ENCODE measurements at regions not wholly inside any gene's neighbourhood (a gene's known extent, or its start where the extent isn't known, plus 50 kb on each side); places are given as distances from the start of the nearest gene placed in this dataset.
A peak's percentile ranks its signal among the peaks of the same experiment; 100 is the strongest.
"Not testable (repeated sequence)": the region's sequence is repeated elsewhere in the genome, so short reads cannot be mapped to it uniquely, and the experiment has no call there.

DNA sequence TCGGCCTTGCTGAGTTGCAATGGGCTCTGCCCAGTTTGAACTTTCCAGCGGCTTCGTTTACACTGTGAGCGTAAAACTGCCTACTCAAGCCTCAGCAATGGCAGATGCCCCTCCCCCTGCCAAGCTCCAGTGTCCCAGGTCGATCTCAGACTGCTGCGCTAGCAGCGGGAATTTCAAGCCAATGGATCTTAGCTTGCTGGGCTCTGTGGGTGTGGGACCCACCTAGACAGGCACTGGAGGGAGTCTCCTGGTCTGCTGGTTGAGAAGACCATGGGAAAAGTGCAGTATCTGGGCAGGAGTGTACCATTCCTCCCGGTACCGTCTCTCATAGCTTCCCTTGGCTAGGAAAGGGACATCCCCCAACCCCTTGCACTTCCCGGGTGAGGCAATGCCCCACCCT lies 88.2 kb downstream of the KLHL28 start:
- no peak for DNase-seq

DNA sequence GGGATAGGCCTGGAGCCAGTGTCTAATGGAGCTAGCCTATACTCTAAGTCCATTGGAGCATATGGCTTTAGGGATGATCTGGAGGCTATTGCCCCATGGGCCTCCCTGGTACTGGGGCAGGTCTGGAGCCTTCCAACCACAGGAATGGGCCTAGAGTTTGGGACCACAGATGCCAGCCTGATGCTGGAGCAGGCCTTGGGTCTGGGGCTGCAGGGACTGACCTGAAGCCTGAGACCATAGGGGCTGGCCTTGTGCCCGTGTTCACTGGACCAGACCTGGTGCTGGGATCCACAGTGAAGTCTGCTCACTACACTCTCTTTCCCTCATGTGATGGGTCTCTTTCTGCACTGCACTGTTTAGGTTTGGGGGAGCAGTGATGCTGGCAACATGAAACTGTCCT lies 95.0 kb downstream of the KLHL28 start:
- no peak for DNase-seq

DNA sequence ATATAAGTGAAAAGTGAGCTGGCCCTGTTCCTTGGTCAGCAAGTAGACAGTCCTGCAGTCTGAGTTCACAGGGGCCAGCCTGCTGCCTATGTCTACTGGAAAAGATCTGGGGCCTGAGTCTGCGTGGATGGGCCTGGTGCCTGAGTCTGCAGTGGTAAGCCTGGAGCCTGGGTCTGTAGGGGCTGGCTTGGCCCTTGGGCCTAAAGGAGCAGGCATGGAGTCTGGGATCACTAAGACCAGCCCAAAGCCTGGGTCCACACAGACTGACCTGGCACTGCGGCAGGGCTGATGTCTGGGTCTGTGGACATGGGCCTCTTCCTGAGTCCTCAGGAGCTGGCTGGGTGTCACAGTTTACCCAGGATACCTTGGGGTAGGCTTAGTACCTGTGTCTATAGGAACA lies 95.4 kb downstream of the KLHL28 start:
- no peak for DNase-seq

DNA sequence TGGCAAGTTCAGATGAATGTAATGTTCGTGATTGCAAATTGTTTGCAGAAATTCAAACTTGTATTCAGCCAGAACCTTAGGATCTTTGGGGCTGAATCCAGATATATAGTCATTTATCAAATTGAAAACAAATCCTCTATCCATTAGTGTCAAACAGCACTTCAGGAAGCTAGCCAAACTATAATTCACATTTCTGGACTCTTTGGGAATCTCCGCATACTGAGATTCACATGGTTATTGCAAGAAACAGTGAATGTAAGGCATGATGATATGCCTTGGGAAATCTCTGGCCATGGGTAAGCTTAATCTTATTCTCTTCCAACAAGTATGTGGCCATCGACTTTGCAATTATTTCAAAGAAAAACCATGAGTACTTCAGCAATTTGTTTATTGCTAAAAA lies 98.5 kb downstream of the KLHL28 start:
- DNase-seq, result no peak

DNA sequence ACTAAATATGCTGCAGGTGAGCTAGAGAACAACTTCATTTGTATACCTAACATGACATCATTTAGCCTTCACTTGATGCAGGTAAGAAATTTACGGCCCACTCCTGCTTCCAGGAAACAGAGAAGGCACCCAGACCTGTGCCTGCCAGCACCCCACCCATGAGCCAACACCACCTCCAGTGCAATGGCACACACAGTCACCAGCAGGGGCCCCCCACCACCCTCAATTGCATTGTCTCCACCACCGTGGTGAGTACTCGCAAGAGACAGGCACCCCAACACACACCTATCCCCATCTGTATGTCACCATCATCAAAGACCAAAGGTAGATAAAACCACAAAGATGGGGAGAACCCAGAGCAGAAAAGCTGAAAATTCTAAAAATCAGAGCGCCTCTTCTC lies 107.6 kb downstream of the KLHL28 start:
- DNase-seq, result no peak

DNA sequence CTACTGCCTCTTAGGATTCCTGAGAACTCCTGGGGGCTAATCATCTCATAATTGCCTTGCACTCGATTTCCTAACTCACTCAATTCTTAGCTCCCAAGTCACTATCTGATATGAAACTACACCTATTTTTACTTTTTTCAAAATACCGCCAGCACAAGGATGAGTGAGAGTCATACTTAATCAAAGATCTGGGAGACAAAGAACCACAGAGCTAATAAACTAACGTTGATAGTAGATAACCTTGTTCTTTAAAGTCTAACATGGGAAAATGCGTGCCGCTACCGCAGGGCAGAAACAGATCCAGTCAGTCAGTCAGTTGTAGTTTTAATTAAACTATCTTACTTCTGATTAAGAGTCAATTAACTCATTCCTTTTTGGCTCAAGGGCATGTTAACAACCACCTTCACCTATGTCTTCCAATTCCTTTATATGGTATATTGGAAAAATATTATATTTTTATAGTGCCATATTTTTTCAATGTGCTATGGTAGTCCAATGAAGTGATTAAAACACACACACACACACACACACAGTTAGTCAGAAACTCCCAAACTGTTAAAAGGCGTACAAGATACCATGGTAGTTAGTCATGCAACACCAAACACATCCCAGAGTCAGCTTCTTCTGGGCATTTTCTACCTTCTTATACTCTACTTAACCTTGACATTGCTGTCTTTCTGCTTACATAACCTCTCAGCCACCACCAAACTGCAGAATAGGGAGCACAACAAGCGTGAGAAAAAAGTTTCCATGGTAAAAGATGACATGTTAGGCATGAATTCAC lies 114.0 kb downstream of the KLHL28 start:
- DNase-seq, result no peak

DNA sequence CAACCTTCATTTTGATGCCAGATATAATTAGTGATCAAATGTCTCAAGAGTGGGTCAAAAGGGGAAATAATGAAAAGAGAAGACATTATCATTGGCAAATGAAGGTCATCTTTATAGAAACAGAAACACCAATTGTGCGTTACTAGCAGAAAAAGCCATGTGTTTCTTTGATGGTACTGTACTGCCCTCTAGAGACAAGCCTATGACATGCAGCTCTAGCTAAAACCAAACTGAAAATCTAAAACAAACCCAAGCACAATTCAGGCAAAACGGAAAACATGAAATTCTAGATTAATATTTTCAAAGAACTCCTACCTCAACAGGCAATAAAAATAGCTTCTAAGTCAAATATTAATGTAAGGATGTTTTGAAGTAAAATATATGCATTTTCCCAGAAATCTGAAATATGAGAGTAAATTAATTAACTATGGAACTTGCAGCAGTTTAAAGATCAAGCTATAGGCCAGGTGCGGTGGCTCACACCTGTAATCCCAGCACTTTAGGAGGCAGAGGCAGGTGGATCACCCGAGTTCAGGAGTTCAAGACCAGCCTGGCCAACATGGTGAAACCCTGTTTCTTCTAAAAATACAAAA lies 115.4 kb downstream of the KLHL28 start:
- peak; percentile 14 for DNase-seq

DNA sequence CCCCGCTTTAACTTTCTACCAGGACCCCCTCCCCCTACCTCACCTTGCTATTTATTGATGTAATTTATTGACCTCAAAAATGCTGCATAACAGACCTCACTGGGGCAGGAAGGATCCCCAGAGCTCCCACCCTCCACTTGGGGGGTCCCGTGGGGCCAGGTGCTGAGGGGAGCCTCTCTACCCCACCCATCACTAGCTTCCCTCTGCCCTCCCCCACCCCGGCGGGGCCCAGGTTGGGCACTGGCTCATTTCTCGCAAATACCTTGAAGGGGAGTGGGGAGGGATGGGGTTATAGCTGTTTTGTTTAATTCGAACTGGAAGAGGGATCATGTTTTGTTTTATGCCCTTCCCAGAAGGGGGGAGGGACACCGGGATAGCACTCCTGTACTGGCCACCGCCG lies 125.8 kb downstream of the KLHL28 start:
- DNase-seq, result not testable (repeated sequence)

DNA sequence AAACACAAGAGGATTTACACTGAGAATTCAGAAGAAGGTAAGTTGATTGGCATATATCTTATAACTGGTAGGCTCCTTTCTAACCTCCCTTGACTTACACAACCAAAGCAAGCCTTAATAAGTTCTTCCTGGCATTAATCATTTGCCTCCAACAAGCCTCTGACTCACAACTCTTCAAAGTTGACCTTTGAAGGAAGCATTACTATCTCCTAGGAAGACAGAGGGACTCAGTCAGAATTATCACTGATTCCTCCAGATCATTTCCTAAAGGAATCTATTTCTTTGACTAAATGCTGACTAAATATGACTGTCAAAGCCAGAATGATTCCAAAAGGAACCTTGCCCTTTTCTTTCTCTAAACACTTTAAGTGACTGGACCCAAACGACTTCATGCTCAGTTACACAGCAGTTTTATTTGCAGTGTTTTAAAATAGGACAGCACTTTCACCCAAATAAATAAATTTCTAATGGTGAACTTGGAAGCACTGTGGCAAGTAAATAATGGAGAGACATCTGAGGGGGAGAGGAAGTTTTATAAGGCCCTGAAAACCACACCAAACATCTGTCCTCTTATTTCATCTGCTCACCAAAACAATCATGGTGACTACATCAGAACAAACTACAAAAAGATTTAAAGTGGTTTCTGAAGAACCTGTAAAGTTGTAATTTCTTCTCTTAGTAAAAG lies 128.2 kb downstream of the KLHL28 start:
- DNase-seq, result no peak

DNA sequence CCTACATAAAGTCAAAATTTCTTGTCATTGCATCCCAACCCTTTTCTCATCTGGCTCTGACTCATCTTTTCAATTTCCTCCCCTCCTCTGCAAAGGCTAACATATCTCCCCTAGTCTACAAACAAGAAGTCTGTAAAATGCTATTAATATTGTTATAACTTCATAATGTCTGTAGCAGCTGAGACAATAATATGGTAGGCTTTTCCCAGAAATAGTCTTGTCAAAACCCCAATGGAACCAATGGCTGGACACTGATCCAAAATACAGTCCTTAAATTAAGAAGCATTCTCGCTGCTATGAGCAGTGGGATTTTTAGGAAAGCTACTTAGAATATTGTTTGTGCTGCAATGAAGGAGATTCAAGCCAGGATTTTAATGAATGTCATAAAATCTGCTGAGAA lies 131.4 kb downstream of the KLHL28 start:
- DNase-seq, result no peak

DNA sequence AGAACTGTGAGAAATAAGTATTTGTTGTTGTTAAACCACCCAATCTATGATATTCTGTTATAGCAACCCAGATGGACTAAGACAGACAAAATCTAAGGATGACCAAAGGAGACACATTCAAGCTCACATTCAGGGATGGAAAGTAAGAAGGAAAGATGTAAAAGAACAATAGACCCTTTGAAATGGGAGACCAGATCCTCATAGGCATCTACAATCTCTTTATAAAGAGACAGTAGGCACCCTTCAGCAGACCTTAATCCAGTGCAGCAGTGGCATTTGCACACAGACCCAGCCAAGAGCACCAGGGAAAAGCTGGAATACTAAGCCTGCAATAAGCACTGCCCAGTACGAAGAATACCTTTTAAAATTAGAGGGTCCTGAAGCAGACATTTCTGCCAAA lies 132.7 kb downstream of the KLHL28 start:
- DNase-seq, result no peak

DNA sequence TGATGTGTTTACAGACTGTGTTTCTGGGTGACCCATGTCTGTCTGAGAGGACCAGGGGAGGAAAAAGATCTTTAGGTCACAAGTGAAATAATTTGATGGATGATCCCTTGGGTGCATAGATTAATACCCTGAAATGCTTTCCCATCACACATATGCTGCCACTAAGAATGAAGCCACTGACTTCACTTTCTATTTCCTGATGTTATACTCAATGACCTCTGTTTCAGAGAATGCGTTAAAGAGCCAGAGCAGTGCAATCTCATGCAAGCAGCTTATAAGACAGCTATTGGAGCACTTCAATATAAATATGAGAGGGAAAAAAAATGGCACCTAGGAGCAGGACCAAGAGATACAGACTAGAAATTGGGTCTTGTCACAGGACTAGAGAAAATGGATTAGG lies 133.7 kb downstream of the KLHL28 start:
- DNase-seq, result no peak

DNA sequence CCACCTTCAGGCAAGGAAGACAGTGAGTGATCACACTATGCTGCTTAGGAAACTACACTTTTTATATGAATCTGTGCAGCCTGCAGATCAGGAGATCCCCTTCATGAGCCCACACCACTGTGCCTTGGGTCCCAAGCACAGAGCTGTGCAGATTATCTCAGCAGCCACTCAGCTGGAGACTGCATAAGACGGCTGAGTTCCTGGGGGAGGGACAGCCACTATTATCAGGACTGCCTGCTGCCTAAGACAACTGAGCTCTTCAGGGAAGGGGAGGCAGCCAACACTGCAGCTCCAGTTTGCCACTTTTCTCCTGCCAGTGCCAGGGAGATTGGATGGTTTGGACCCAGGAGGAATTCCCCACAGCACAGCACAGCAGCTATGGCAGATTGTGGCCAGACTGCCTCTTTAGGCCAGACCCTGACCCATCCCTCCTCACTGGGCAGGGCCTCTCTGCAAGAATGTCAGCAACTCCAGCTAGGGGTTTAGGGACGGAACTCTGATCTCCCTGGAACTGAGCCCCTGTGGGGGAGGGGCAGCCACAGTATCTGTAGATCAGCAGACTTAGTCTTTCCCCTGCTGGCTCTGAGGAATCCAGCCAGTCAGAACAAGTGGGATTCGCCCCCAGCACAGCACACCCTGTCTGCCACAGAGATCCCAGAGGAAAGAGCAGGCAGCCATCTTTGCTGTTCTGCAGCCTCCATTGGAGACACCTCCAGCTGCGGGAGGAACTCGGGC lies 141.3 kb downstream of the KLHL28 start:
- DNase-seq, result no peak

DNA sequence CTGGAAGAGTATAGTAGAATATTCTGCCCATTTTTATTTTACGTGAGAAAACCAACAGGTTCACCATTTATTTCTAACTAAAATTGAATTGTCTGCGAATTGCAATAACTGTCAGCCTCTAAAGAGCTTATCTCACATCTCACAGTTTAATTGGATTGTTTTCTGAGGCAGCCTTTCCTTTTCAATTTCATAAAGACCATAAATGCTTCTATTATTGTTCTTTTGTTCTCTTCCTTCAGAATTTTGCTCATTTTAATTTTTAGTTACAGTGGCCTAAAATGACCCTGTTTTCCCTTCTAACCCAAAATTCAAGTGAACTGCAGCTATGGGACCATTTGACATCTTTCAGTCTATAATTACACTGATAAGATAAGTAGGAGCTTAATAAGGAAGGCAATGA lies 147.6 kb downstream of the KLHL28 start:
- DNase-seq, result no peak

DNA sequence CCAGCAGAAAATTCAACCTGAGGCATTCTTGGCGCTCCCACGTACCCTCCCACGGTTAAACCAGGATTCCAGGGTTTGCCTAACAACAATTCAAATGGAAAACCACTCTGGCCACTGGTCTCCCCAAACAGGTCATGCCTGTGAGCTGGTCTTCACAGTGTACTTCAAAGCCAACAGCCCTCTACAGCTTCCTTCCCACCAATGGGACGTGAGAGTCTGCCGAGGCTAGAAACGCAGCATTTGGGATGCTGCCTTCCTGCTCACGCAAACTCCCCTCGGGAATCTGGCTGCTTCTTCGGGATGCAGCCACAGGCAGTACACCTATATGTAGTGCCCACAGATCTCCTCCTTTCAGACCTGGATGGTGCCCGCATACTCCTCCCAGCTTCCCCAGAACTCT lies 149.1 kb downstream of the KLHL28 start:
- DNase-seq, result no peak

DNA sequence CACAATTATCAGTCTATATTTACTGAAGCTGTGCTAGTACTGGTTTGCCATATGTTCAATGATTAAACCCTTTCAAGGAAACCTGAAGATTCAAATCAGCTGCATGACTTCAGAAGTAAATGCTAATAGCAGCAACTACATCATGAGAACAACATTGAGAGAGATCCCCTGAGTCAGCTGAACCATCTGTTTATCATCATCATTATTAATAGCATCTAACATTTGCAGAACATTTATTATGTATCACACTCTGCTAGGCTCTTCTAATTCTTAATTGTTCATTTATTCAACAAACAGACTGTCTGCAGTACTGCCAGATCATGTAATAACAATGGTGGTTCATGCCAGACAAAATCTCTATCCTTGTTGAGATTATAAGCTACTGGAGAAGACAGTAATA lies 157.4 kb downstream of the KLHL28 start:
- no peak for DNase-seq

DNA sequence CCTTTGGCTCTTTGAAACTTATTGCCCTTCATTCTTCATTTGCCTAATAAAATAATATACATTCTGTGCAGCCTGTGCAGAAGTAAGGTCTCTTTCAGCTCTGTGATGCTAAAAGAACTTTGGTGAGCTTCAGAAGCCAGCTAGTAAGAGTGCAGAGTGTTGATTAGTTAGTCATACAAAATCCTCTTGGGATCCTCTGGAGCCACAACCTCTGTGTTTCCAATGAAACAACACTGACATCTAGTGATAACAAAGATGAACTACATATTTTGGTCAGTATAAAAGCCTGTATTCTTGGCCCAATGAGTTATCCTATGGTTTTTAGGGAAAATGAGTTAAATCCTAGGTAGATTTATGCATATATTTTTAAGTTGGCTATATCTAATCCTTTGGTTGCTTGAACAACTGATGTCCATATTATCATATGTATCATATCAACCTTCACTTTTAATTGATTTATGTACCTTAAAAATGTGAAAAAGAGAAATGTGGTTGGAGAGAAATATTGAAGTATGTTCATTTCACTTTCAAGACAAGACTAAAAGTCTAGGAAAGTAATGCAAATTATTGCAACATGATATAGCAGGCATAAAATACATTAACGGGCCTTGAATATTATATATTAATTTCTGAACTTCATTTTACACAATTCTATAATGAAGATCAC lies 158.4 kb downstream of the KLHL28 start:
- DNase-seq, result peak; percentile 26

DNA sequence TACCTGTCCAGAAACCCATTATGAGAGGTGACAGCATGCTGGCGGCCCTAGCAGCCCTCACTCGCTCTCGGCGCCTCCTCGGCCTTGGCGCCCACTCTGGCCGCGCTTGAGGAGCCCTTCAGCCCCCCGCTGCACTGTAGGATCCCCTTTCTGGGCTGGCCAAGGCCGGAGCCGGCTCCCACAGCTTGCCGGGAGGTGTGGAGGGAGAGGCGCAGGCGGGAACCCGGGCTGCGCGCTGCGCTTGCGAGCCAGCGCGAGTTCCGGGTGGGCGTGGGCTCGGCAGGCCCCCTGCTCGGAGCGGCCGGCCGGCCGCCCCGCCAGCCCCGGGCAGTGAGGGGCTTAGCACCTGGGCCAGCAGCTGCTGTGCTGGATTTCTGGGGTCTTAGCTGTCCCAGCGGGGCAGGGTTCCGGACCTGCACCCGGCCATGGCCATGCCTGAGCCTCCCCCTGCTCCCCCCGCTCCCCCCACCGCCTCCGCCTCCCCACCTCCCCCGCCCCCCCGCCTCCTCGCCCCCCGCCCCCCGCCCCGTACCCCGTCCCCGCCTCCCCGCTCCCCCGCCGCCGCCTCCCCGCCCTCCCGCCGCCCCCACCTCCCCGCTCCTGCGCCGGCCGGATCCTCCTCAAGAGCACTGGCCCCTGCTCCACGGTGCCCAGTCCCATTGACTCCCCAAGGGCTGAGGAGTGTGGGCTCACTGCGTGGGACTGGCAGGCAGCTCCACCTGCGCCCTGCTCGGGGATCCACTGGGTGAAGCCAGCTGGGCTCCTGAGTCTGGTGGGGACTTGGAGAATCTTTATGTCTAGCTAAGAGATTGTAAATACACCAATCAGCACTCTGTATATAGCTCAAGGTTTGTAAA lies 163.1 kb downstream of the KLHL28 start:
- DNase-seq, result no peak

DNA sequence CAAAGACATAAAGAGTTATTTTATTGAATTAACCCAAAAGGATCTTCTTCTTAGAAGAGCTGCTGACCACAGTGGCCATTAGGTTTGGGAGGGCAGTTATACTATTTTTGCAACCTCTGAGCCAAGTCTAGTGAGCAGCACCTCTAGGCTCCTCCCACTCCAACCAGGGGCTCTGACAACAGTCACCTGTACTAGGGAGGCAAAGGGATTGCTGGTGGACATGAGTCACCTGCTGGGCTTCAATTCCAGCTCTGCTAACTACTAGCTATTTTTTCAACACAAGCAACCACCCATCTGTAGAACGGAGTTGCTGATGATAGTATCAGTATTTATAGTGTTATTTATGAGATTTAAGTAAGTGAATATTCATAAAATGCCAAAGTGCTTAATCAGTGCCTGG lies 166.0 kb downstream of the KLHL28 start:
- no peak for DNase-seq

DNA sequence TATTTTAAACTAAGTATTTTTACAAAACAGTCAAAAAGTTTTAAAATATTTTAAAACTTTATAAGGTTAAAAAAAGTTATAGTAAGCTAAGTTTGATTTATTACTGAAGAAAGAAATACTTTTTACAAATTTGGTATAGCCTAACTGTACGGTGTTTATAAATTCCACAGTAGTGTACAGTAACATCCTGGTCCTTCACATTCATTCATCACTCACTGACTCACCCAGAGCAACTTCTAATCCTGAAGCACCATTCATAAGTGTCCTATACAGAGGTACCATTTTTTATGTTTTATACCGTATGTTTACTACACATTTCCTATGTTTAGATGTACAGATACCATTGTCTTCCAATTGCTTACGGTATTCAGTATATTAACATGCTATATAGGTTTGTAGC lies 170.0 kb downstream of the KLHL28 start:
- no peak for DNase-seq

DNA sequence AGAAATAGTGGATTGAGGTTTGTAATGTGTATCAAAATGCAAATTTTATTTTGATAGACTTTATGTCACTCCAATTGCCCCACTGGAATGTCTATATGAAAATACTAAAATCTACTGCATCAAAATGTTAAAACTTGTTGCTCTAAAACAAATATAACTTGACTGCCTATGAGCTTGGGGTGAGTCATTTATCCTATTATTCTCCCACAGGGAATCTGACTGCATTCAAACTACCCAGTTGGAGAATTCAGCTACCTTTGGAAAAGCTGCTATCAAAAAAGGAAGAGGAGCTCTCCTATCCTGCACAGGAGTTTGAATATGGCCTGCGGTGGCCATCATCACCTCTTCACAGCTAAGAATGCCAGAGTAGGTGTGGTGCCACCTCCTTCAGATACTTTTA lies 173.1 kb downstream of the KLHL28 start:
- DNase-seq, result no peak

DNA sequence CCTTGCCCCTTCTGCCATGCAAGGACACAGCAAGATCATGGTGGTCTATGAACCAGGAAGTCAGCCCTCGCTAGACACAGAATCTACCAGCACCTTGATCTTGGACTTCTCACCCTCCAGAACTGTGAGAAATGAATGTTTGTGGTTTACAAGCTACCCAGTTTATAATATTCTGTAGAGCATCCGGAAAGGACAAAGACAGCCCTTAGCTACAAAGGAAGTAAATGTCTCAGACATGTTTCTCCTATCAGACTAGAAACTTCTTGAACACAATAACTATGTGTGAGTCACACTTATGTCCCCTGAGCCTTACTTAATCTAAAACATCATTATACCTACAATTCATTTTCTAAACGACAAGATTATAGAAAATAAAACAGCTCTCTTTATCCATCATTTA lies 176.7 kb downstream of the KLHL28 start:
- DNase-seq, result no peak
